ENCODE measurements at regions not wholly inside any gene's neighbourhood (a gene's known extent, or its start where the extent isn't known, plus 50 kb on each side); places are given as distances from the start of the nearest gene placed in this dataset.
"Not testable (repeated sequence)": the region's sequence is repeated elsewhere in the genome, so short reads cannot be mapped to it uniquely, and the experiment has no call there.

DNA sequence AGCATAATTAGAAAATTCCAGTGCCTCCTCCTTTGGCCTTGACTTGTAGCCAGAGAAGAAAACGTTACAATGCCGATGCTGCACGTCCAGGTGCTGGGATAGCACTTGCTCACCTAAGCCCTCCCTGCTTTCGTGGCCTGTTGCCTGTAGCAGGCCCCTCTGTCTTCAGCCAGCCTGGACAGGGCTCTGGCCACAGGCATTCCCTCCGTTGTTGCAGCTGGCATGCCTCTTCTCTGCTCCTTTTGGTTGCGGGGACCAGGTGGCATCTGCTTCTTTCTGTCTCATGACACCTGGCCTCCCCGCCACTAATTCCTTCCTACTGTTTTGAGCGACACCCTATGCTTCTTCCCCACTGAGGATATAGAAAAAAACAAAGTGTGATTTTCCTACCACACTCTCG, 54.6 kb upstream of the MORC3 start:
- no peak for DNase-seq
- H3K9me3 ChIP-seq, result no peaks in the 10 kb centered on the region
- no peaks in the 10 kb centered on the region for H3K36me3 ChIP-seq
- H3K4me3 ChIP-seq, result no peak overlapping the region
- H3K27me3 ChIP-seq, result no peaks in the 10 kb centered on the region

DNA sequence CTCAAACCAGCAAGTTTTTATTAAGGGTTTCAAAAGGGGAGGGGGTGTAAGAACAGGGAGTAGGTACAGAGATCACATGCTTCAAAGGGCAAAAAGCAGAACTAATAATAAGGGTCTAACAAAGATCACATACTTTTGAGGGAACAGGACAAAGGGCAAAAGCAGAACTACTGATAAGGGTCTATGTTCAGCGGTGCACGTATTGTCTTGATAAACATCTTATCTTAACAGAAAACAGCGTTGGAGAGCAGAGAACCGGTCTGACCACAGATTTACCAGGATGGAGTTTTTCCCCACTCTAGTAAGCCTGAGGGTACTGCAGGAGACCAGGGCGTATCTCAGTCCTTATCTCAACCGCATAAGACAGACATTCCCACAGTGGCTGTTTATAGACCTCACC, 52.2 kb upstream of the MORC3 start:
- H3K36me3 ChIP-seq, DNase-seq, H3K4me3 ChIP-seq, H3K27me3 ChIP-seq, H3K9me3 ChIP-seq: not testable (repeated sequence)

DNA sequence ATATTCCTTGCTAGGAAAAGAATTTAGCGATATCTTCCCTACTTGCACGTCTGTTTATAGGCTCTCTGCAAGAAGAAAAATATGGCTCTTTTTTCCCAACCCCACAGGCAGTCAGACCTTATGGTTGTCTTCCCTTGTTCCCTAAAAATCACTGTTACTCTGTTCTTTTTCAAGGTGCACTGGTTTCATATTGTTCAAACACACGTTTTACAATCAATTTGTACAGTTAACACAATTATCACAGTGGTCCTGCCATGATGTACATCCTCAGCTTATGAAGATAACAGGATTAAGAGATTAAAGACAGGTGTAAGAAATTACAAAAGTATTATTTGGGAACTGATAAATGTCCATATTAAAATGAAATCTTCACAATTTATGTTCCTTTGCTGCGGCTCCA, 51.7 kb upstream of the MORC3 start:
- H3K4me3 ChIP-seq, H3K27me3 ChIP-seq, H3K9me3 ChIP-seq, H3K36me3 ChIP-seq, DNase-seq: not testable (repeated sequence)
